ENCODE measurements at regions not wholly inside any gene's neighbourhood (a gene's known extent, or its start where the extent isn't known, plus 50 kb on each side); places are given as distances from the start of the nearest gene placed in this dataset.

- Mint-ChIP-seq H3K27me3 (ENCODE audit: unreplicated experiment) (peaks cover 3% of the 10 kb centered on the region), H3K4me3 (ENCODE audit: unreplicated experiment) (no peak overlapping the region), H3K9me3 (ENCODE audit: unreplicated experiment) (no peaks in the 10 kb centered on the region), H3K27ac (ENCODE audit: unreplicated experiment) (no peak overlapping the region), H3K36me3 (ENCODE audit: low read depth, unreplicated experiment) (no peaks in the 10 kb centered on the region), H3K4me1 (ENCODE audit: unreplicated experiment) (no peaks in the 10 kb centered on the region)
- DNase-seq (ENCODE audit: low spot score), result no peak
- TF ChIP-seq CTCF (IDR thresholded peaks at IDR 0.05; ENCODE audit: unreplicated experiment), result no peak
Observed at GRCh38 chr12:114963846-114964245, 279.9 kb upstream of the TBX3 start.

- DNase-seq (ENCODE audit: low spot score), result no peak
- Mint-ChIP-seq H3K36me3 (ENCODE audit: low read depth, unreplicated experiment) (no peaks in the 10 kb centered on the region), H3K27ac (ENCODE audit: unreplicated experiment) (no peak overlapping the region), H3K4me3 (ENCODE audit: unreplicated experiment) (no peak overlapping the region), H3K9me3 (ENCODE audit: unreplicated experiment) (no peaks in the 10 kb centered on the region), H3K27me3 (ENCODE audit: unreplicated experiment) (peaks cover 4% of the 10 kb centered on the region), H3K4me1 (ENCODE audit: unreplicated experiment) (no peaks in the 10 kb centered on the region)
- no peak for TF ChIP-seq CTCF (IDR thresholded peaks at IDR 0.05; ENCODE audit: unreplicated experiment)
Observed at GRCh38 chr12:114961491-114961890, 277.5 kb upstream of the TBX3 start.

- no peak for TF ChIP-seq CTCF (IDR thresholded peaks at IDR 0.05; ENCODE audit: unreplicated experiment)
- Mint-ChIP-seq H3K4me3 (ENCODE audit: unreplicated experiment) (no peak overlapping the region), H3K36me3 (ENCODE audit: low read depth, unreplicated experiment) (no peaks in the 10 kb centered on the region), H3K9me3 (ENCODE audit: unreplicated experiment) (no peaks in the 10 kb centered on the region), H3K4me1 (ENCODE audit: unreplicated experiment) (no peaks in the 10 kb centered on the region), H3K27me3 (ENCODE audit: unreplicated experiment) (peaks cover 4% of the 10 kb centered on the region), H3K27ac (ENCODE audit: unreplicated experiment) (no peak overlapping the region)
- DNase-seq (ENCODE audit: low spot score), result no peak
Observed at GRCh38 chr12:114958538-114958937, 274.6 kb upstream of the TBX3 start.

- no peak overlapping the region for H3K27ac Mint-ChIP-seq (ENCODE audit: unreplicated experiment)
- no peak for TF ChIP-seq CTCF (IDR thresholded peaks at IDR 0.05; ENCODE audit: unreplicated experiment)
- H3K36me3 Mint-ChIP-seq (ENCODE audit: low read depth, unreplicated experiment), result no peaks in the 10 kb centered on the region
- DNase-seq (ENCODE audit: low spot score), result no peak
- no peaks in the 10 kb centered on the region for H3K9me3 Mint-ChIP-seq (ENCODE audit: unreplicated experiment)
- H3K4me3 Mint-ChIP-seq (ENCODE audit: unreplicated experiment), result no peak overlapping the region
- no peaks in the 10 kb centered on the region for H3K4me1 Mint-ChIP-seq (ENCODE audit: unreplicated experiment)
- peaks cover 4% of the 10 kb centered on the region for H3K27me3 Mint-ChIP-seq (ENCODE audit: unreplicated experiment)
Observed at GRCh38 chr12:114957225-114957624, 273.2 kb upstream of the TBX3 start.

- no peak for TF ChIP-seq CTCF (IDR thresholded peaks at IDR 0.05; ENCODE audit: unreplicated experiment)
- DNase-seq (ENCODE audit: low spot score), result no peak
- H3K4me3 Mint-ChIP-seq (ENCODE audit: unreplicated experiment), result no peak overlapping the region
- no peak overlapping the region for H3K27ac Mint-ChIP-seq (ENCODE audit: unreplicated experiment)
- H3K27me3 Mint-ChIP-seq (ENCODE audit: unreplicated experiment), result peaks cover 1% of the 10 kb centered on the region
- no peaks in the 10 kb centered on the region for H3K9me3 Mint-ChIP-seq (ENCODE audit: unreplicated experiment)
- no peaks in the 10 kb centered on the region for H3K36me3 Mint-ChIP-seq (ENCODE audit: low read depth, unreplicated experiment)
- H3K4me1 Mint-ChIP-seq (ENCODE audit: unreplicated experiment), result no peaks in the 10 kb centered on the region
Observed at GRCh38 chr12:114955414-114956014, 271.5 kb upstream of the TBX3 start.
